Activated CD4-positive, alpha-beta T cell treated with anti-CD3 and anti-CD28 coated beads, Interleukin-2, Interleukin-6, amounts not matched to agents 100 ng/mL and 50 ng/mL, durations not matched to agents 16 hours and 8 hours (primary cell): ENCODE measurements at regions not wholly inside any gene's neighbourhood (a gene's known extent, or its start where the extent isn't known, plus 50 kb on each side); places are given as distances from the start of the nearest gene placed in this dataset.

ENCODE experiments used
- DNase-seq: peaks from one replicate; pipeline ENCODE4 v3.0.0-alpha.2; 2020

- no peak for DNase-seq
Observed at GRCh38 chr1:34270181-34270580, 93.5 kb downstream of the C1orf94 start.

- DNase-seq = no peak
Observed at GRCh38 chr1:34272152-34272551, 95.4 kb downstream of the C1orf94 start.

- no peak for DNase-seq
Observed at GRCh38 chr1:34275150-34275549, 98.4 kb downstream of the C1orf94 start.

GRCh38 chr1:34276606-34277005 is 99.9 kb downstream of the C1orf94 start:
- no peak for DNase-seq

- no peak for DNase-seq
Observed at GRCh38 chr1:34277150-34277549, 100.4 kb downstream of the C1orf94 start.

GRCh38 chr1:34278211-34278610 is 101.5 kb downstream of the C1orf94 start:
- no peak for DNase-seq

- DNase-seq = no peak
Observed at GRCh38 chr1:34279971-34280370, 103.3 kb downstream of the C1orf94 start.

GRCh38 chr1:34280509-34280908 is 103.8 kb downstream of the C1orf94 start:
- DNase-seq = no peak

- DNase-seq = no peak
Observed at GRCh38 chr1:34283142-34283541, 106.4 kb downstream of the C1orf94 start.

- DNase-seq = no peak
Observed at GRCh38 chr1:34286511-34286910, 109.8 kb downstream of the C1orf94 start.

GRCh38 chr1:34290831-34291230 is 114.1 kb downstream of the C1orf94 start:
- DNase-seq = no peak

GRCh38 chr1:34292472-34292871 is 115.8 kb downstream of the C1orf94 start:
- DNase-seq = no peak

- no peak for DNase-seq
Observed at GRCh38 chr1:34296059-34296458, 119.4 kb downstream of the C1orf94 start.

- no peak for DNase-seq
Observed at GRCh38 chr1:34302798-34303197, 126.1 kb downstream of the C1orf94 start.

- DNase-seq = no peak
Observed at GRCh38 chr1:34303218-34303617, 126.5 kb downstream of the C1orf94 start.

GRCh38 chr1:34306568-34306967 is 129.9 kb downstream of the C1orf94 start:
- DNase-seq = no peak

- no peak for DNase-seq
Observed at GRCh38 chr1:34312359-34312758, 135.7 kb downstream of the C1orf94 start.

GRCh38 chr1:34315974-34316373 is 139.3 kb downstream of the C1orf94 start:
- DNase-seq = no peak

GRCh38 chr1:34316773-34317172 is 140.1 kb downstream of the C1orf94 start:
- DNase-seq = no peak

- DNase-seq = no peak
Observed at GRCh38 chr1:34319218-34319617, 142.5 kb downstream of the C1orf94 start.

- no peak for DNase-seq
Observed at GRCh38 chr1:34320053-34320669, 143.5 kb downstream of the C1orf94 start.

- DNase-seq = no peak
Observed at GRCh38 chr1:34322969-34323368, 146.3 kb downstream of the C1orf94 start.

GRCh38 chr1:34324879-34325440 is 148.3 kb downstream of the C1orf94 start:
- no peak for DNase-seq

GRCh38 chr1:34328281-34328799 is 151.6 kb downstream of the C1orf94 start:
- no peak for DNase-seq

- no peak for DNase-seq
Observed at GRCh38 chr1:34330061-34330460, 153.4 kb downstream of the C1orf94 start.
